Loucy (cell line): ENCODE measurements at regions not wholly inside any gene's neighbourhood (a gene's known extent, or its start where the extent isn't known, plus 50 kb on each side); places are given as distances from the start of the nearest gene placed in this dataset.

ENCODE experiments used
- H2AFZ ChIP-seq: fragments of 200-600 bp; sonication (generic); 2 replicates; pipeline ENCODE4 v1.6.0; 2016; ENCODE audit warnings: antibody characterized with exemption, mild to moderate bottlenecking, low read length, moderate library complexity
- H3F3A ChIP-seq: fragments of 200-600 bp; 2 replicates; pipeline ENCODE4 v1.6.0; 2016; ENCODE audit warnings: antibody characterized with exemption, low read depth, mild to moderate bottlenecking
- H3K27me3 ChIP-seq: fragments of 200-600 bp; sonication (generic); 2 replicates; pipeline ENCODE4 v1.6.1; 2014; ENCODE audit warnings: low read length, mild to moderate bottlenecking; ENCODE audit not compliant: insufficient read depth, poor library complexity, severe bottlenecking
- H3K36me3 ChIP-seq: fragments of 200-600 bp; sonication (generic); 2 replicates; pipeline ENCODE4 v1.6.1; 2016; ENCODE audit warnings: low read length; ENCODE audit not compliant: insufficient read depth
- H3K4me1 ChIP-seq: fragments of 200-600 bp; sonication (generic); 2 replicates; pipeline ENCODE4 v1.5.1; 2014; ENCODE audit warnings: low read length, mild to moderate bottlenecking; ENCODE audit not compliant: insufficient read depth, poor library complexity, severe bottlenecking
- H3K4me2 ChIP-seq: fragments of 200-600 bp; sonication (generic); 2 replicates; pipeline ENCODE4 v1.6.0; 2014; ENCODE audit warnings: antibody characterized with exemption, low read length, low read depth, mild to moderate bottlenecking; ENCODE audit not compliant: poor library complexity, severe bottlenecking
- H3K4me3 ChIP-seq: fragments of 200-600 bp; sonication (generic); 2 replicates; pipeline ENCODE4 v1.5.1; 2014; ENCODE audit warnings: low read length, mild to moderate bottlenecking, mixed read lengths; ENCODE audit not compliant: poor library complexity, severe bottlenecking
- H3K79me2 ChIP-seq: fragments of 200-600 bp; sonication (generic); 2 replicates; pipeline ENCODE4 v1.6.1; 2014; ENCODE audit warnings: low read length; ENCODE audit not compliant: insufficient read depth
- H3K9ac ChIP-seq: fragments of 200-600 bp; sonication (generic); 2 replicates; pipeline ENCODE4 v1.6.0; 2014; ENCODE audit warnings: mild to moderate bottlenecking, low read depth, low read length, moderate library complexity; ENCODE audit not compliant: poor library complexity, severe bottlenecking
- H3K9me2 ChIP-seq: fragments of 200-600 bp; sonication (generic); replicated peaks from 2 replicates; pipeline ENCODE4 v1.6.1; 2016; ENCODE audit warnings: low read depth, low read length, mixed read lengths
- H3K9me3 ChIP-seq: fragments of 200-600 bp; sonication (generic); 2 replicates; pipeline ENCODE4 v1.6.1; 2014; ENCODE audit warnings: mild to moderate bottlenecking, antibody characterized with exemption, low read length, low read depth; ENCODE audit not compliant: insufficient read depth
- H4K20me1 ChIP-seq: fragments of 200-600 bp; sonication (generic); 2 replicates; pipeline ENCODE4 v1.6.0; 2014; ENCODE audit warnings: antibody characterized with exemption, low read length, mild to moderate bottlenecking; ENCODE audit not compliant: insufficient read depth, poor library complexity, severe bottlenecking
- EZH2phosphoT487 ChIP-seq: fragments of 200-600 bp; IDR thresholded peaks from 2 replicates; pipeline ENCODE4 v1.6.1; 2018; ENCODE audit warnings: antibody characterized with exemption, mild to moderate bottlenecking, moderate library complexity, borderline replicate concordance
- TF ChIP-seq, protein P1 (sequence below): fragments of 200-600 bp; sonication (generic); conservative IDR thresholded peaks from 2 replicates; pipeline ENCODE4 v1.5.1; 2014; ENCODE audit warnings: mild to moderate bottlenecking, antibody characterized with exemption, low read length

DNA sequence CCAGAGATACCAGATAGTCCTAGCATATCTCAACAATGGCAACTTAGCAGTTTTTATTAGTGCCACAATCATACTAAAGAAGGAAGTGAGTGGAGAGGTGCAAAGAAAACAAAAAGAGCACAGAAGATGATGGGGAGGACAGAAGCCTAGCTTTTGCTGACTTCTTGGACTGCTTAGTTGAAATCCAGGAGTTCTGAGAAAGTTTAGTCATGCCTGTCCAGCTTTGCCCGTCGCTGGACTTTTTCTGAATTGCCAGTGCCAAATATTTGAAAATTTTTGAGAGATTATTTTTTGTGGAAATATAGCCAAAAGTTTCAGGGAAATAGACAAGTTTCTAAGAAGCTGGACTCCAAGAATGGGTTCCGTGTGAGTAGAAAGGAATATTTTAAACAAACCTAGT lies 558.7 kb upstream of the TNP1 start:
- Histone ChIP-seq H3K4me3 (no peak overlapping the region), H3F3A (no peaks in the 10 kb centered on the region), H3K27me3 (no peaks in the 10 kb centered on the region), H3K79me2 (no peaks in the 10 kb centered on the region), H3K36me3 (no peaks in the 10 kb centered on the region), H3K9me2 (no peaks in the 10 kb centered on the region), H2AFZ (no peak overlapping the region), H3K9me3 (no peaks in the 10 kb centered on the region), H4K20me1 (no peaks in the 10 kb centered on the region), H3K4me2 (no peak overlapping the region), H3K4me1 (no peaks in the 10 kb centered on the region), H3K9ac (no peak overlapping the region)
- TF ChIP-seq, protein P1, sequence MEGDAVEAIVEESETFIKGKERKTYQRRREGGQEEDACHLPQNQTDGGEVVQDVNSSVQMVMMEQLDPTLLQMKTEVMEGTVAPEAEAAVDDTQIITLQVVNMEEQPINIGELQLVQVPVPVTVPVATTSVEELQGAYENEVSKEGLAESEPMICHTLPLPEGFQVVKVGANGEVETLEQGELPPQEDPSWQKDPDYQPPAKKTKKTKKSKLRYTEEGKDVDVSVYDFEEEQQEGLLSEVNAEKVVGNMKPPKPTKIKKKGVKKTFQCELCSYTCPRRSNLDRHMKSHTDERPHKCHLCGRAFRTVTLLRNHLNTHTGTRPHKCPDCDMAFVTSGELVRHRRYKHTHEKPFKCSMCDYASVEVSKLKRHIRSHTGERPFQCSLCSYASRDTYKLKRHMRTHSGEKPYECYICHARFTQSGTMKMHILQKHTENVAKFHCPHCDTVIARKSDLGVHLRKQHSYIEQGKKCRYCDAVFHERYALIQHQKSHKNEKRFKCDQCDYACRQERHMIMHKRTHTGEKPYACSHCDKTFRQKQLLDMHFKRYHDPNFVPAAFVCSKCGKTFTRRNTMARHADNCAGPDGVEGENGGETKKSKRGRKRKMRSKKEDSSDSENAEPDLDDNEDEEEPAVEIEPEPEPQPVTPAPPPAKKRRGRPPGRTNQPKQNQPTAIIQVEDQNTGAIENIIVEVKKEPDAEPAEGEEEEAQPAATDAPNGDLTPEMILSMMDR = no peak
- no peak for TF ChIP-seq EZH2phosphoT487

DNA sequence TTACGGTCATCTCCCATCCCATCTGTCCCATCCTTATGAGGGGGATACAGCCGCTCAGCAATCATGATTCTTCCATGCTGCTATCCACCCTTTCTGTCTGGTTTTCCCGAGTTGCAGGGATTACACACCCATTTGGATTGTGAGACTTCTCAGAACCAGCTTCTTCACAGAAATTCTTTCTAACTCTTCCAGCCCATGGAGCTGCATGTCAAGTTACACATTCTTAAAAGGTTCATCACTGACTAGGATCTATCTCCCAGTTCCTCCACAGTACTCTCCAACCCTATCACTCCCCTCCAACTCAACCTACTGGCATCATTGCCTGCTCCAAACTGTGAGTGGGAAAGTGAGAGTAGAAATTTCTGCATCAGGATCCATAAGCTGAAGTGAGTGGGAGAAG lies 558.2 kb upstream of the TNP1 start:
- no peaks in the 10 kb centered on the region for H3K9me3 ChIP-seq
- TF ChIP-seq, protein P1 = no peak
- no peak for TF ChIP-seq EZH2phosphoT487

DNA sequence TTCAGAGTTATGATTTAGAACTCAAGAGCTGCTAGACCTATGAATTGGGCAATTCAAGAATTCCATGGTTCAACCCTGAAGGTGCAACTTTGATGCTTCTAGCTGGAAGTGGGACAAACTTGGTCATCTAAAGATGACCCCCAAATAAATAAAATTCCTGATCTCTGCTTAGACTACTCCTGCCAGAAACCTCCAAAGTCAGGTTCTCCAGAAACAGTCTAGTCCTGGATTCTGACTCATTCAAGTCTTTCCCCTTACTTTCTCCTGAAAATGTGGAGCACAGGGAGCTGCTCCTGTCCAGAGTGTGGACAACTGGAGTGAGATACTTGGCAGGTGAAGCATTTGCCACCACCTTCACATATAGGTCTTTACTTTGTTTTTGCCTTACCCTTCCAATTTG lies 557.7 kb upstream of the TNP1 start:
- TF ChIP-seq, protein P1 = no peak
- no peak for TF ChIP-seq EZH2phosphoT487
- no peaks in the 10 kb centered on the region for H3K79me2 ChIP-seq
- H3K4me2 ChIP-seq = no peak overlapping the region
- no peaks in the 10 kb centered on the region for H3F3A ChIP-seq
- no peak overlapping the region for H3K9ac ChIP-seq
- H3K27me3 ChIP-seq = no peaks in the 10 kb centered on the region
- H3K4me3 ChIP-seq = no peak overlapping the region
- H4K20me1 ChIP-seq = no peaks in the 10 kb centered on the region
- no peaks in the 10 kb centered on the region for H3K9me3 ChIP-seq
- H2AFZ ChIP-seq = no peak overlapping the region
- no peaks in the 10 kb centered on the region for H3K9me2 ChIP-seq
- H3K4me1 ChIP-seq = no peaks in the 10 kb centered on the region
- no peaks in the 10 kb centered on the region for H3K36me3 ChIP-seq

More for the DNA sequence above, 558.2 kb upstream of the TNP1 start:
- no peaks in the 10 kb centered on the region for H3F3A ChIP-seq
- no peaks in the 10 kb centered on the region for H4K20me1 ChIP-seq
- H3K9me2 ChIP-seq = no peaks in the 10 kb centered on the region
- no peaks in the 10 kb centered on the region for H3K79me2 ChIP-seq
- no peaks in the 10 kb centered on the region for H3K27me3 ChIP-seq
- H3K4me1 ChIP-seq = no peaks in the 10 kb centered on the region
- no peaks in the 10 kb centered on the region for H3K36me3 ChIP-seq
- H2AFZ ChIP-seq = no peak overlapping the region
- H3K4me2 ChIP-seq = no peak overlapping the region
- H3K4me3 ChIP-seq = no peak overlapping the region
- H3K9ac ChIP-seq = no peak overlapping the region
